ENCODE measurements at regions not wholly inside any gene's neighbourhood (a gene's known extent, or its start where the extent isn't known, plus 50 kb on each side); places are given as distances from the start of the nearest gene placed in this dataset.

DNA sequence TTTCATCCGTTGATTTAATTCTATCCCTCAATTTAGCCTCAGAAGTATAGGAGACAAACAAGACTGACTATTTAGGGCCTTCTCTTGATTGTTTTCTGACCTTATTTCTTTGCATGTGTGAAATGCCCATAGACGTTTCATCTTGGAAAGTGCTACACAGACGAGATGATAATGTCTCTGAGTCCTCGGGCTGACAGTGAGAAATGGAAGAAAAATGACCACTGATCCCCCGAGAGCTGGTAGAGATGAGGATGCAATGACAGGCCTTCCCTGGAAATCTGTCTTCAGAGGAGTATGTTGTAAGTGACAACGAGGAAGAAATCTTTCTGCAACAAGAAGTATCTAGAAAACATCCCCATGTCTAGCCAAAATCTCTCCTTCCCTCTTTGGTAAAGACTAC is 522.9 kb downstream of the HAPSTR1 start:
- in situ Hi-C loops (cut with MboI; ENCODE audit: low pct_ligation_motif_present in 1 of 4, low pct_unique_long_range_greater_than_20kb in 1 of 4, low sequenced_read_pairs in 3 of 4) (no loop called here), intact Hi-C loops (cut with DNase I; ENCODE audit: low total_unique reads) (no loop called here)
- TF ChIP-seq POLR2A (IDR thresholded peaks at IDR 0.05): no peak
- no peak for TF ChIP-seq POLR2AphosphoS5 (IDR thresholded peaks at IDR 0.05)
- TF ChIP-seq, protein P1, sequence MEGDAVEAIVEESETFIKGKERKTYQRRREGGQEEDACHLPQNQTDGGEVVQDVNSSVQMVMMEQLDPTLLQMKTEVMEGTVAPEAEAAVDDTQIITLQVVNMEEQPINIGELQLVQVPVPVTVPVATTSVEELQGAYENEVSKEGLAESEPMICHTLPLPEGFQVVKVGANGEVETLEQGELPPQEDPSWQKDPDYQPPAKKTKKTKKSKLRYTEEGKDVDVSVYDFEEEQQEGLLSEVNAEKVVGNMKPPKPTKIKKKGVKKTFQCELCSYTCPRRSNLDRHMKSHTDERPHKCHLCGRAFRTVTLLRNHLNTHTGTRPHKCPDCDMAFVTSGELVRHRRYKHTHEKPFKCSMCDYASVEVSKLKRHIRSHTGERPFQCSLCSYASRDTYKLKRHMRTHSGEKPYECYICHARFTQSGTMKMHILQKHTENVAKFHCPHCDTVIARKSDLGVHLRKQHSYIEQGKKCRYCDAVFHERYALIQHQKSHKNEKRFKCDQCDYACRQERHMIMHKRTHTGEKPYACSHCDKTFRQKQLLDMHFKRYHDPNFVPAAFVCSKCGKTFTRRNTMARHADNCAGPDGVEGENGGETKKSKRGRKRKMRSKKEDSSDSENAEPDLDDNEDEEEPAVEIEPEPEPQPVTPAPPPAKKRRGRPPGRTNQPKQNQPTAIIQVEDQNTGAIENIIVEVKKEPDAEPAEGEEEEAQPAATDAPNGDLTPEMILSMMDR (IDR thresholded peaks at IDR 0.05): no peak
- no peak for TF ChIP-seq EP300 (IDR thresholded peaks at IDR 0.05; ENCODE audit: low read depth)
- H3K27ac ChIP-seq: no peak overlapping the region
- no peaks in the 10 kb centered on the region for H3K27me3 ChIP-seq
- H3K36me3 ChIP-seq: no peaks in the 10 kb centered on the region
- no peaks in the 10 kb centered on the region for H3K4me1 ChIP-seq
- no peak for DNase-seq
- no peaks in the 10 kb centered on the region for H3K9me3 ChIP-seq
- WGBS, 2 donors (ENCODE audit: low coverage in 1 of 2): 69 to 78% methylated on average over 6 of the region's 6 CpGs
- H3K4me3 ChIP-seq: no peak overlapping the region

DNA sequence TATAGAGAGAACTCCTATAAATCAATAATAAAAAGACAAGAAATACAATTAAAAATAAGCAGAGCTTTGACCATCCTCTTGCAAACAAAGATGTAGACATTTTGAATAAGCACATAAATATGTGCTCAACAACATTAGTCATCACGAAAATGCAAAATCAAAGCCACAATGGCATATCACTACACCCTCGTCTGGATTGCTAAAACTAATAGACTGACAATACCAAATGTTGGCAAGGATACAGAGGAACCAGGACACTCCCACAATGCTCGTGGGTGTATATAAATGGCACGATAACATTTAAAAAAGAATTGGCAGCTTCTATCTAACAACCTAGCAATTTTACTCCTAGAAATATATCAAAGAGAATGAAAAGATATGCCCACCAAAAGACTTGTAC is 530.8 kb downstream of the HAPSTR1 start:
- in situ Hi-C loops (cut with MboI; ENCODE audit: low pct_ligation_motif_present in 1 of 4, low pct_unique_long_range_greater_than_20kb in 1 of 4, low sequenced_read_pairs in 3 of 4) (no loop called here), intact Hi-C loops (cut with DNase I; ENCODE audit: low total_unique reads) (no loop called here)
- TF ChIP-seq EP300 (IDR thresholded peaks at IDR 0.05; ENCODE audit: low read depth): no peak
- TF ChIP-seq, protein P1 (IDR thresholded peaks at IDR 0.05): no peak
- TF ChIP-seq POLR2AphosphoS5 (IDR thresholded peaks at IDR 0.05): no peak
- TF ChIP-seq POLR2A (IDR thresholded peaks at IDR 0.05): no peak
- DNase-seq: no peak
- no peaks in the 10 kb centered on the region for H3K27me3 ChIP-seq
- no peak overlapping the region for H3K27ac ChIP-seq
- no peaks in the 10 kb centered on the region for H3K36me3 ChIP-seq
- H3K4me3 ChIP-seq: no peak overlapping the region
- H3K9me3 ChIP-seq: no peaks in the 10 kb centered on the region
- WGBS, 2 donors (ENCODE audit: low coverage in 1 of 2): 70 to 79% methylated on average over 4 of the region's 4 CpGs
- H3K4me1 ChIP-seq: no peaks in the 10 kb centered on the region

DNA sequence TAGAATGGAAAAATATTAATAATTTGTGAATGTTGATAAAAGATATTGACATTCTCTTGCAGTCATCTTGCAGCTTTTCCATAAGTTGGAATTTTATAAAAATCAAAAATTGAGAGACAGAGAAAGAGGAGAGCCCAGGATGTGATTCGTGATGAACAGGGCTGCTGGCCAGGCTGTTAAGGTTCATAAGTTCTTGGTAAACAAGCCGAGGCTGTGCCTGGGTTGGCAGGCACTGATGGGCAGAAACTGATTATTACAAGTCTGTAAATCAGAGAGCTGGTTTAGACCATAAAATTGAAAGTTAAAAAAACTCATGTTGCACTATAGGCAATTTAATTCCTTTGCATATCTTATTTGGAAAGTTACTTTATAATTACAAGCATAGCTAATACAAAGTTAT is 533.7 kb downstream of the HAPSTR1 start:
- Histone ChIP-seq H3K27ac (no peak overlapping the region), H3K36me3 (no peaks in the 10 kb centered on the region), H3K27me3 (no peaks in the 10 kb centered on the region), H3K9me3 (no peaks in the 10 kb centered on the region), H3K4me3 (no peak overlapping the region), H3K4me1 (no peaks in the 10 kb centered on the region)
- TF ChIP-seq POLR2AphosphoS5 (IDR thresholded peaks at IDR 0.05): no peak
- TF ChIP-seq POLR2A (IDR thresholded peaks at IDR 0.05): no peak
- TF ChIP-seq, protein P1 (IDR thresholded peaks at IDR 0.05): no peak
- no peak for TF ChIP-seq EP300 (IDR thresholded peaks at IDR 0.05; ENCODE audit: low read depth)
- DNase-seq: no peak
- intact Hi-C loops (cut with DNase I; ENCODE audit: low total_unique reads): no loop called here
- in situ Hi-C loops (cut with MboI; ENCODE audit: low pct_ligation_motif_present in 1 of 4, low pct_unique_long_range_greater_than_20kb in 1 of 4, low sequenced_read_pairs in 3 of 4): loop anchor here in 1 of 4 donors (25.0 kb wide), 1 partner anchor 562 kb away; the partner anchor contains the start of gene GRIN2A
- WGBS, 2 donors (ENCODE audit: low coverage in 1 of 2): 4 to 12% methylated on average over 2 of the region's 2 CpGs

DNA sequence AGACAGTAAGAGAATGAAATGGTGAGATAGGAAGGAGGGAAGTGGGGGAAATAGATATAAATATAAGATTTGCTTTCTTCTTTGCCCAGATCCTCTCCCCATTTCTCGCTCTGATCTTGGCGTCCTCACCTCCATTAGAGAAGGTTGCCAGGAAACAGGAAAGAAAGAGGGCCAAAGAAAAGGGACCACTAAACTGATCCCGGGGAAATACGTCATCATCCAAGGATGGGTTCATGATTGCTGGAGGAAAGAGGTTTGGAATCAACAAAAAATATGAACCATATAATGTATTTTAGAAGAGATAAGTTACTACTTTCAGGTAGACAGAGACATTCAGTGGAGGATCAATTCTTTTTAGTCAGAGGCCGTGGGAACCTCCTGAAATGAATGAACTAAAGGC is 536.0 kb downstream of the HAPSTR1 start:
- H3K27ac ChIP-seq: no peak overlapping the region
- H3K36me3 ChIP-seq: no peaks in the 10 kb centered on the region
- DNase-seq: no peak
- H3K27me3 ChIP-seq: no peaks in the 10 kb centered on the region
- whole genome bisulfite sequencing, 2 donors (ENCODE audit: low coverage in 1 of 2): 80 to 89% methylated on average over 5 of the region's 5 CpGs
- H3K4me3 ChIP-seq: no peak overlapping the region
- no peaks in the 10 kb centered on the region for H3K9me3 ChIP-seq
- no peaks in the 10 kb centered on the region for H3K4me1 ChIP-seq
- intact Hi-C loops (cut with DNase I; ENCODE audit: low total_unique reads) (no loop called here), in situ Hi-C loops (cut with MboI; ENCODE audit: low pct_ligation_motif_present in 1 of 4, low pct_unique_long_range_greater_than_20kb in 1 of 4, low sequenced_read_pairs in 3 of 4) (loop anchor here in 1 of 4 donors (25.0 kb wide), 1 partner anchor 560 kb away; the partner anchor contains the start of gene GRIN2A)
- TF ChIP-seq POLR2A (IDR thresholded peaks at IDR 0.05) (no peak), POLR2AphosphoS5 (IDR thresholded peaks at IDR 0.05) (no peak), EP300 (IDR thresholded peaks at IDR 0.05; ENCODE audit: low read depth) (no peak)
- TF ChIP-seq, protein P1 (IDR thresholded peaks at IDR 0.05): no peak
